Vagina (tissue), 2 donors: ENCODE measurements at regions not wholly inside any gene's neighbourhood (a gene's known extent, or its start where the extent isn't known, plus 50 kb on each side); places are given as distances from the start of the nearest gene placed in this dataset.

Source experiments
- CTCF ChIP-seq, 3 experiments: fragments of 450-650 bp in 2 of 3; fragments of 200-600 bp in 1 of 3; sonication (generic) in 1 of 3; IDR thresholded peaks; one replicate each; pipeline ENCODE4 v1.5.1; 2017 to 2019; ENCODE audit warnings: antibody characterized with exemption in 3 of 3, mild to moderate bottlenecking in 2 of 3, moderate library complexity in 2 of 3
- POLR2A ChIP-seq, 2 donors: fragments of 450-650 bp; IDR thresholded peaks; one replicate each; pipeline ENCODE4 v1.6.1; 2017; ENCODE audit warnings: antibody characterized with exemption in 2 of 2, mild to moderate bottlenecking in 2 of 2, moderate library complexity in 2 of 2

- no peak for TF ChIP-seq POLR2A (IDR thresholded peaks at IDR 0.05)
- no peak for TF ChIP-seq CTCF (IDR thresholded peaks at IDR 0.05)
Measured at GRCh38 chr9:117938896-117939295, 234.7 kb downstream of the TLR4 start.
